BJ (cell line): ENCODE measurements at regions not wholly inside any gene's neighbourhood (a gene's known extent, or its start where the extent isn't known, plus 50 kb on each side); places are given as distances from the start of the nearest gene placed in this dataset.
"Not testable (repeated sequence)": the region's sequence is repeated elsewhere in the genome, so short reads cannot be mapped to it uniquely, and the experiment has no call there.

Experiments
- CTCF ChIA-PET: fragments of 350-600 bp; formaldehyde crosslinking; extraction: SDS; loops from one replicate; lab custom pipeline; 2021; ENCODE audit warnings: antibody characterized with exemption, inconsistent platforms; lab: Yijun Ruan, JAX
- POLR2A ChIA-PET: fragments of 300-600 bp; sonication (Branson Sonifier 250); formaldehyde crosslinking; extraction: SDS; loops from one replicate; lab custom pipeline; 2021; ENCODE audit warnings: antibody characterized with exemption; lab: Charles Lee
- DNase-seq: peaks from one replicate; pipeline ENCODE4 v3.0.0-alpha.2; 2011; ENCODE audit warnings: low read depth
- H3K27me3 ChIP-seq: 2 replicates; pipeline ENCODE4 v1.6.0; 2011; ENCODE audit warnings: low read length; ENCODE audit not compliant: control insufficient read depth, insufficient read depth
- H3K36me3 ChIP-seq: 2 replicates; pipeline ENCODE4 v1.5.1; 2011; ENCODE audit warnings: low read length; ENCODE audit not compliant: control insufficient read depth, insufficient read depth
- H3K4me3 ChIP-seq: 2 replicates; pipeline ENCODE4 v1.5.1; 2011; ENCODE audit warnings: low read depth, mild to moderate bottlenecking, control low read depth, low read length
- TF ChIP-seq, protein P1 (sequence below): IDR thresholded peaks from 2 replicates; pipeline ENCODE4 v1.5.1; 2011; ENCODE audit warnings: low read depth, mild to moderate bottlenecking, control low read depth, inconsistent platforms, low read length, moderate library complexity; ENCODE audit not compliant: insufficient read depth

DNA sequence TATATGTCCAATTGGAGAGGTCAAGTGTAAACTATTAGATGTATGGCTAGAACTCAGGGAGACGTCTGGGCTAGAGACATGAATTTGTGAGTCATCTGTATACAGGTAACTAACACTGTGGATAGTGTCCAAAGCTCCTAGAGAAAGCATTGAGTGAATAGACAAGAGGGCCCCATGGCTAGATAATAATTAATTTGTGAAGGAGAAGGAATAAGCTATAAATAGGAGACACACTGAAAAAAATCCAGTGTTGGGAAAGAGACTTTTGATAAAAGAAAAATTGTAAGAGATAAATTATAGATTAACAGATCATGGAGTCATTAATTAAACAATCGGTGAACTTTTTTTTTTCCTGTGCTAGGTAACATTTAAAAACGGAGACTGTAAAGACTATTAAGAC lies 326.6 kb upstream of the PRICKLE1 start:
- H3K36me3 ChIP-seq = no peaks in the 10 kb centered on the region
- POLR2A ChIA-PET = no interaction called here
- H3K4me3 ChIP-seq = no peak overlapping the region
- H3K27me3 ChIP-seq = no peaks in the 10 kb centered on the region
- TF ChIP-seq, protein P1, sequence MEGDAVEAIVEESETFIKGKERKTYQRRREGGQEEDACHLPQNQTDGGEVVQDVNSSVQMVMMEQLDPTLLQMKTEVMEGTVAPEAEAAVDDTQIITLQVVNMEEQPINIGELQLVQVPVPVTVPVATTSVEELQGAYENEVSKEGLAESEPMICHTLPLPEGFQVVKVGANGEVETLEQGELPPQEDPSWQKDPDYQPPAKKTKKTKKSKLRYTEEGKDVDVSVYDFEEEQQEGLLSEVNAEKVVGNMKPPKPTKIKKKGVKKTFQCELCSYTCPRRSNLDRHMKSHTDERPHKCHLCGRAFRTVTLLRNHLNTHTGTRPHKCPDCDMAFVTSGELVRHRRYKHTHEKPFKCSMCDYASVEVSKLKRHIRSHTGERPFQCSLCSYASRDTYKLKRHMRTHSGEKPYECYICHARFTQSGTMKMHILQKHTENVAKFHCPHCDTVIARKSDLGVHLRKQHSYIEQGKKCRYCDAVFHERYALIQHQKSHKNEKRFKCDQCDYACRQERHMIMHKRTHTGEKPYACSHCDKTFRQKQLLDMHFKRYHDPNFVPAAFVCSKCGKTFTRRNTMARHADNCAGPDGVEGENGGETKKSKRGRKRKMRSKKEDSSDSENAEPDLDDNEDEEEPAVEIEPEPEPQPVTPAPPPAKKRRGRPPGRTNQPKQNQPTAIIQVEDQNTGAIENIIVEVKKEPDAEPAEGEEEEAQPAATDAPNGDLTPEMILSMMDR = no peak
- CTCF ChIA-PET = interaction anchor here (0.6 to 0.7 kb wide), 2 partner anchors 9 to 13 kb away, joined by 3 read pairs; no protein-coding TSS in a partner anchor
- DNase-seq = no peak

DNA sequence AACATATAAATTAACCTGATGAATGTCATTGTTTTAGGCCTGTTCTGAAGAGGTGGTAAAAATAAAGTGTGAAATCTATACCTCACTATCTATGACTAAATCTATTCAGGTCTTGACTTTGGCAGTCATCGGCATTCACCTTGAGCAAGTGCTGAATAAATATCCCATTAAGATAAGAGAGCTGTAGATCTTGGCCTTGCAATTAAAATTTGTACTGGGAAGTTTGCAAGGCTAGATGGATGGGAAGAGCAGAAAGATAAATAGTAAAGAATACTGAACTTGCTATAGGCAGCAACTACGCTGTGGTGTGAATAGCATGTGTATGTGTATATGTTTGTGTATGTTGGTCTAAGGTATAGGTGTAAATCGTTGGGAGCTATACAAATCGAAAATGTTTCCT lies 325.9 kb upstream of the PRICKLE1 start:
- ChIA-PET CTCF (interaction anchor here (0.7 kb wide), 1 partner anchor 8 kb away, joined by 3 read pairs; no protein-coding TSS in a partner anchor), POLR2A (no interaction called here)
- TF ChIP-seq, protein P1 = no peak
- H3K27me3 ChIP-seq = no peaks in the 10 kb centered on the region
- no peaks in the 10 kb centered on the region for H3K36me3 ChIP-seq
- H3K4me3 ChIP-seq = no peak overlapping the region
- DNase-seq = no peak

DNA sequence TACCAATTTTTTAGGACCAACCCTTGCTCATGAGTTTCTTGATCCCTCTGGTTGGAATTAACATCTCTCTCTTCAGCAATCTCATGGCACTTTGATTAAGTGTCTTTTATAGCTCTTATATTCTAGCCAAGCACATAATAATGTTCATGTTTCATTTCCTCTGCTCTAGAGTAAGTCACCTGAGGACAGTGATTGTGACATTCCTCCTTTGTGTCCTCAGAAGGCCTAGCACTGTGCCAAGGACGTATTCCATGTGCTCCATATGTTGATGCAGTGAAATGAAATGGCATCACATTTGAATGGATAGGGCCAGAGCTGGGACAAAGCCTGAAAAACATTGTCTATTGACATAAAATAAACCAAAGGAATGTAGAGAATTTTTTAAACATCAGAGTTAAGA lies 322.8 kb upstream of the PRICKLE1 start:
- ChIA-PET POLR2A (no interaction called here), CTCF (interaction anchor here (0.8 kb wide), 1 partner anchor 14 kb away, joined by 3 read pairs; no protein-coding TSS in a partner anchor)
- DNase-seq = no peak
- Histone ChIP-seq H3K27me3 (no peaks in the 10 kb centered on the region), H3K4me3 (no peak overlapping the region), H3K36me3 (no peaks in the 10 kb centered on the region)
- TF ChIP-seq, protein P1 = no peak

DNA sequence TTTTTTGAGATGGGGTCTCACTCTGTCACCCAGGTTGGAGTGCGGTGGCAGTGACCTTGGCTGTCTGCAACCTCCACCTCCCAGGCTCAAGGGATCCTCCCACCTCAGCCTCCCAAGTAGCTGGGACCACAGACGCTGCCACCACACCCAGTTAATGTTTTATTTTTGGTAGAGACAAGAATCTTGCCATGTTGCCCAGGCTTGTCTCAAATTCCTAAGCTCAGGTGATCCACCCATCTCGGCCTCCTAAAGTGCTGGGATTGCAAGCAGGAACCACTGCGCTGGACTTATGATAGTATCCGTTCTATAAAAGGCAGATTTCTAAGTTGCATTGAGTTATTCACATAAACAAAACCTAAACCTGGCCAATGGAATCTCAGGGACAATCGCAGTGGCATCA lies 321.1 kb upstream of the PRICKLE1 start:
- no peaks in the 10 kb centered on the region for H3K27me3 ChIP-seq
- TF ChIP-seq, protein P1 = no peak
- DNase-seq = no peak
- H3K4me3 ChIP-seq = no peak overlapping the region
- no peaks in the 10 kb centered on the region for H3K36me3 ChIP-seq
- ChIA-PET CTCF (interaction anchor here (0.9 kb wide), 1 partner anchor 18 kb away, joined by 3 read pairs; no protein-coding TSS in a partner anchor), POLR2A (no interaction called here)

DNA sequence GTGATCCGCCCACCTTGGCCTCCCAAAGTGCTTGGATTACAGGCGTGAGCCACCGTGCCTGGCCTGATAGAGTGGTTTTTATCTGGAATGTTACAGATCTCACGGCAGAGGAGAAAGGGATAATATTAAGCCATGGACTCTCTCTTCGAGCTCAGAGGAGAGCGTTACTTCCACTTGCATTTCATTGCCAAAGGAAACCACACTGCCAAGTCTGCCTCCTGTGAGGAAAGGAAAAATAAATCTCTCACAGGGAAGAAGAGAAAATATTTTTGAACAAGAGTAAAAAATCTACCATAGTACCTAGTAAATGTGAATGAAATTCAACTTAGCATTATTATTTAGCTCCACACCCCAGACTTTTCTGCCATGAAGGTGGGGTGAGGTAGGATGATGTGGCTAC lies 319.2 kb upstream of the PRICKLE1 start:
- Histone ChIP-seq H3K27me3 (no peaks in the 10 kb centered on the region; the same call in 1 of the 2 replicates), H3K36me3 (no peaks in the 10 kb centered on the region), H3K4me3 (no peak overlapping the region)
- POLR2A ChIA-PET = no interaction called here
- CTCF ChIA-PET = interaction anchor here (0.8 to 0.9 kb wide), 2 partner anchors 15 to 224 kb away, joined by 3 read pairs; no protein-coding TSS in a partner anchor
- no peak for DNase-seq
- TF ChIP-seq, protein P1 = no peak

DNA sequence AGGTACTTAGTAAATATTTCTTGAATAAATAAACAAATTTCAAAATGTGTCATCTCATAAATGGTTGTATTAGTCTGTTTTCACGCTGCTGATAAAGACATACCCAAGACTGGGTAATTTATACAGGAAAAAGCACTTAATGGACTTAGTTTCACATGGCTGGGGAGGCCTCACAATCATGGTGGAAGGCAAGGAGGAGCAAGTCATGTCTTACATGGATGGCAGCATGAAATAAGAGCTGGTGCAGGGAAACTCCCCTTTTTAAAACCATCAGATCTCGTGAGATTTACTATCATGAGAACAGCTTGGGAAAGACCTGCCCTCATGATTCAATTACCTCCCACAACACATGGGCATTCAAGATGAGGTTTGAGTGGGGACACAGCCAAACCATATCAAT lies 317.3 kb upstream of the PRICKLE1 start:
- H3K4me3 ChIP-seq, H3K36me3 ChIP-seq, POLR2A ChIA-PET, H3K27me3 ChIP-seq, DNase-seq: not testable (repeated sequence)
- CTCF ChIA-PET = interaction anchor here (0.5 to 0.6 kb wide), 2 partner anchors 9 to 63 kb away, joined by 3 read pairs; no protein-coding TSS in a partner anchor
